Glutamatergic neuron (in vitro differentiated cells): ENCODE measurements at regions not wholly inside any gene's neighbourhood (a gene's known extent, or its start where the extent isn't known, plus 50 kb on each side); places are given as distances from the start of the nearest gene placed in this dataset.

Source experiments
- DNase-seq: peaks from one replicate; pipeline ENCODE4 v3.0.0; 2022
- H3K27ac Mint-ChIP-seq: one replicate; pipeline ENCODE4 v1.8.0; 2020; ENCODE audit warnings: mild to moderate bottlenecking, mixed read lengths, inconsistent platforms; ENCODE audit not compliant: unreplicated experiment
- H3K27me3 Mint-ChIP-seq: one replicate; pipeline ENCODE4 v1.8.0; 2020; ENCODE audit warnings: mild to moderate bottlenecking, moderate library complexity, mixed read lengths, inconsistent platforms; ENCODE audit not compliant: unreplicated experiment
- H3K36me3 Mint-ChIP-seq: one replicate; pipeline ENCODE4 v1.8.0; 2020; ENCODE audit warnings: mild to moderate bottlenecking, mixed read lengths, inconsistent platforms; ENCODE audit not compliant: unreplicated experiment
- H3K4me1 Mint-ChIP-seq: one replicate; pipeline ENCODE4 v1.8.0; 2020; ENCODE audit warnings: mild to moderate bottlenecking, low read depth, mixed read lengths, inconsistent platforms; ENCODE audit not compliant: unreplicated experiment
- H3K4me3 Mint-ChIP-seq: one replicate; pipeline ENCODE4 v1.8.0; 2020; ENCODE audit warnings: mild to moderate bottlenecking, mixed read lengths, inconsistent platforms; ENCODE audit not compliant: unreplicated experiment
- H3K9me3 Mint-ChIP-seq: one replicate; pipeline ENCODE4 v1.8.0; 2020; ENCODE audit warnings: mild to moderate bottlenecking, moderate library complexity, mixed read lengths, inconsistent platforms; ENCODE audit not compliant: unreplicated experiment
- CTCF ChIP-seq: fragments of 200-600 bp; sonication (generic); IDR thresholded peaks from one replicate; pipeline ENCODE4 v1.5.0; 2021; ENCODE audit not compliant: partially characterized antibody, unreplicated experiment

GRCh38 chr3:135456108-135456790 lies 509.3 kb upstream of the PPP2R3A start:
- Mint-ChIP-seq H3K4me1 (peaks cover 7% of the 10 kb centered on the region), H3K27me3 (no peaks in the 10 kb centered on the region), H3K4me3 (no peak overlapping the region), H3K27ac (no peak overlapping the region), H3K36me3 (no peaks in the 10 kb centered on the region), H3K9me3 (no peaks in the 10 kb centered on the region)
- no peak for TF ChIP-seq CTCF
- DNase-seq = peak; percentile 62

DNA sequence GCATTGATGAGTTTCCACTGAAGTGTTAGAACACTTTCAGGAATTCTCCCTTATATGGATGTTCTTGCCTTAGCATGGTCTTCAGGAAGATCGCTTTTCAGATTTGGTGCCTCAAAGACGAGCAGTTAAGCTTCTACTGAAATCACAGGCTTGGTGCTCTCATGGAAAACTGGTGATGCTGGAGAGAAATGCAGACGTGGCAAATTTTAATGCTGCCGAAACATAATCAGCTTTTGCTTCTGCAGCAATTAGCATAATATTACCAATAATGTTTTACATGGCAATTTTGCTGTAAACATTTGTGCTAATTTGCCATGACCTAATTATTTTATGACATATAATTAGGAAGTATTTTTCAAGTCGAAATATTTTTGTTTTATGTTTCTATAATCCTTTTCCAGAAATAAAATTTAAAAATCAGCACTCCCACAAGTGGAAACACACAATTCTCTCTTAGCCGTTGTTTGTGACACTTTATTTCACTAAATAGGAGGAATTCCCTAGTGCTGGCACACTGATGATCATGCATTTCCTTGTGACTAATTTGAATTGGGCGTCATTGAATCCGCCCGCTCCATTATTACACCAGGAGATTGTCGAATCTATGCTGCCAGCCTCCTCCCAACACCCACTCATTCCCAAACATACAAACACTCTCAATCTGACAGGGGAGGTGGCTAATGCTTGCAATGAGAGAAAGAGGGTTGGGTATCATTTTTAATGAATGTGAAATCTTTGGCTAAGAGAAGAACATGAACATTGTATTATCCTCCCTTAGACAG lies 506.8 kb upstream of the PPP2R3A start:
- Mint-ChIP-seq H3K4me1 (peaks cover 3% of the 10 kb centered on the region), H3K36me3 (no peaks in the 10 kb centered on the region), H3K4me3 (no peak overlapping the region), H3K27ac (no peak overlapping the region), H3K27me3 (no peaks in the 10 kb centered on the region), H3K9me3 (no peaks in the 10 kb centered on the region)
- no peak for DNase-seq
- TF ChIP-seq CTCF = no peak

DNA sequence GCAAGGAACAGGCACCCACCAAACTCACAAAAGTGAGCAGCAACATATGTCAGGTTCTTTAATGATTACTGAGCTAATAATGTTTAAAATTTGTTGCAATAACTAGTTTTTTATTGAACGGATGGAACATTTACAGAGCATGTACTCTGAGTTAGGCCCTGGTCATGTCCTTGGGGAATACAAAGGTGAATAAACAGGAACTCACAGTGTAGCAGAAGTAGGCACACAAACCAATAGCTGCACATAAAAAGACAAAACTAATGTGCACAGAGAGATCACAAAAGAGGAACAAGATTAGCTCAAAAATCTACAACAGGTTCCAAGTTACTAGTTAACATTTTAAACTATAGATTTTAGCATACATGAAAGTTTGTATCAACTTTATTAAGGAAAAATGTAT lies 505.3 kb upstream of the PPP2R3A start:
- no peak overlapping the region for H3K4me3 Mint-ChIP-seq
- H3K27me3 Mint-ChIP-seq = no peaks in the 10 kb centered on the region
- H3K4me1 Mint-ChIP-seq = peaks cover 2% of the 10 kb centered on the region

GRCh38 chr3:135471911-135472310 lies 493.6 kb upstream of the PPP2R3A start:
- H3K9me3 Mint-ChIP-seq = peaks cover 2% of the 10 kb centered on the region
- H3K4me1 Mint-ChIP-seq = no peaks in the 10 kb centered on the region
- no peak overlapping the region for H3K4me3 Mint-ChIP-seq
- no peak for DNase-seq
- H3K27me3 Mint-ChIP-seq = peaks cover 6% of the 10 kb centered on the region
- no peak for TF ChIP-seq CTCF
- H3K27ac Mint-ChIP-seq = no peak overlapping the region
- H3K36me3 Mint-ChIP-seq = no peaks in the 10 kb centered on the region

More for the DNA sequence above, 505.3 kb upstream of the PPP2R3A start:
- Mint-ChIP-seq H3K36me3 (no peaks in the 10 kb centered on the region), H3K9me3 (no peaks in the 10 kb centered on the region), H3K27ac (no peak overlapping the region)
- DNase-seq = no peak
- no peak for TF ChIP-seq CTCF

DNA sequence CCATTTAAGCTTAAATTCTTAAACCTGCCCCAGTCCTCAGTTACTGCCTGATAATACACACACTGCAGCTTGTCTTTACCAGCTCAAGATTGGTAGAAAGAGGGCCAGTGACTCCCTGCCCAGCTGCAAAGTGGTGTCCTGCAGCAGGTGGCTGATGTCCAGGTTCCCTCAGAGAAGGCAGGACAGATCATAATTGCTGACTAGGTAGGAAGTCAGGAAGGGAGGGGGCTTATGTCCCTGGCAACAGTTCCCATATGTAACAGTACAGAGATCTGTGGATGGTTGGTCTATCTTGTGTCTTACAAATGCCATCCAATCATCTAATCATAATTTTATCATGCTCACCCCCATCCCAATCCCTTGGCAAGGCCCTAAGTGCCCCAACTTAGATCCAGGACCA lies 492.1 kb upstream of the PPP2R3A start:
- DNase-seq = no peak
- H3K27ac Mint-ChIP-seq = no peak overlapping the region

More for the DNA sequence above, 492.1 kb upstream of the PPP2R3A start:
- Mint-ChIP-seq H3K4me3 (no peak overlapping the region), H3K36me3 (no peaks in the 10 kb centered on the region), H3K27me3 (peaks cover 6% of the 10 kb centered on the region), H3K4me1 (no peaks in the 10 kb centered on the region), H3K9me3 (peaks cover 2% of the 10 kb centered on the region)
- TF ChIP-seq CTCF = no peak
